ENCODE measurements at regions not wholly inside any gene's neighbourhood (a gene's known extent, or its start where the extent isn't known, plus 50 kb on each side); places are given as distances from the start of the nearest gene placed in this dataset.
"Not testable (repeated sequence)": the region's sequence is repeated elsewhere in the genome, so short reads cannot be mapped to it uniquely, and the experiment has no call there.

- BruUV-seq (replicated peaks); POLR2A ChIA-PET; H3K4me2 ChIP-seq (ENCODE audit: low read length); H3K36me3 ChIP-seq (ENCODE audit: control insufficient read depth in 1 of 2, insufficient read depth in 2 of 2, low read length in 2 of 2); H3K27ac ChIP-seq (ENCODE audit: low read depth, low read length); H4K20me1 ChIP-seq (ENCODE audit: insufficient read depth); H3K27me3 ChIP-seq (ENCODE audit: insufficient read depth, low read length); H3K4me3 ChIP-seq (replicated peaks in 1 of 2; ENCODE audit: low read depth in 1 of 2, low read length in 2 of 2); intact Hi-C loops (cut with micrococcal nuclease); H3K9ac ChIP-seq (ENCODE audit: low read length); H3K4me1 ChIP-seq (ENCODE audit: control insufficient read depth in 1 of 2, insufficient read depth in 2 of 2, low read length in 2 of 2); H3K9me2 ChIP-seq (ENCODE audit: insufficient read depth); H3K9me3 ChIP-seq (ENCODE audit: control insufficient read depth in 1 of 2, insufficient read depth in 1 of 2, low read depth in 1 of 2, low read length in 2 of 2); RAD21 ChIA-PET (ENCODE audit: low non-redundant PET in 1 of 2, low total read pairs in 2 of 2, uncharacterized antibody in 2 of 2, unreplicated experiment in 2 of 2); DNase-seq (ENCODE audit: low read depth, low spot score); H3K79me2 ChIP-seq (ENCODE audit: insufficient read depth, low read length); H2AFZ ChIP-seq (ENCODE audit: low read depth, low read length, poor library complexity, severe bottlenecking); ATAC-seq; CTCF ChIA-PET: not testable (repeated sequence)
Measured at GRCh38 chrY:18599606-18600005, 53.1 kb downstream of the HSFY1 start.

GRCh38 chrY:18601287-18601686 is 54.8 kb downstream of the HSFY1 start:
- POLR2A ChIA-PET; CTCF ChIA-PET; BruUV-seq (replicated peaks): not testable (repeated sequence)

GRCh38 chrY:18606251-18606650 is 59.7 kb downstream of the HSFY1 start:
- BruUV-seq (replicated peaks); intact Hi-C loops (cut with micrococcal nuclease); H3K9me3 ChIP-seq (ENCODE audit: control insufficient read depth in 1 of 2, insufficient read depth in 1 of 2, low read depth in 1 of 2, low read length in 2 of 2); H3K36me3 ChIP-seq (ENCODE audit: control insufficient read depth in 1 of 2, insufficient read depth in 2 of 2, low read length in 2 of 2); RAD21 ChIA-PET (ENCODE audit: low non-redundant PET in 1 of 2, low total read pairs in 2 of 2, uncharacterized antibody in 2 of 2, unreplicated experiment in 2 of 2); CTCF ChIA-PET; H3K27ac ChIP-seq (ENCODE audit: low read depth, low read length); H3K4me1 ChIP-seq (ENCODE audit: control insufficient read depth in 1 of 2, insufficient read depth in 2 of 2, low read length in 2 of 2); H3K9ac ChIP-seq (ENCODE audit: low read length); H2AFZ ChIP-seq (ENCODE audit: low read depth, low read length, poor library complexity, severe bottlenecking); DNase-seq (ENCODE audit: low read depth, low spot score); H3K9me2 ChIP-seq (ENCODE audit: insufficient read depth); H3K4me3 ChIP-seq (replicated peaks in 1 of 2; ENCODE audit: low read depth in 1 of 2, low read length in 2 of 2); H3K79me2 ChIP-seq (ENCODE audit: insufficient read depth, low read length); POLR2A ChIA-PET; H4K20me1 ChIP-seq (ENCODE audit: insufficient read depth); H3K4me2 ChIP-seq (ENCODE audit: low read length); ATAC-seq; H3K27me3 ChIP-seq (ENCODE audit: insufficient read depth, low read length): not testable (repeated sequence)

More at GRCh38 chrY:18601287-18601686, 54.8 kb downstream of the HSFY1 start:
- H3K27ac ChIP-seq (ENCODE audit: low read depth, low read length); H3K4me2 ChIP-seq (ENCODE audit: low read length); H3K9me3 ChIP-seq (ENCODE audit: control insufficient read depth in 1 of 2, insufficient read depth in 1 of 2, low read depth in 1 of 2, low read length in 2 of 2); H3K9ac ChIP-seq (ENCODE audit: low read length); DNase-seq (ENCODE audit: low read depth, low spot score); H3K36me3 ChIP-seq (ENCODE audit: control insufficient read depth in 1 of 2, insufficient read depth in 2 of 2, low read length in 2 of 2); H3K9me2 ChIP-seq (ENCODE audit: insufficient read depth); RAD21 ChIA-PET (ENCODE audit: low non-redundant PET in 1 of 2, low total read pairs in 2 of 2, uncharacterized antibody in 2 of 2, unreplicated experiment in 2 of 2); H3K27me3 ChIP-seq (ENCODE audit: insufficient read depth, low read length); H3K4me3 ChIP-seq (replicated peaks in 1 of 2; ENCODE audit: low read depth in 1 of 2, low read length in 2 of 2); H4K20me1 ChIP-seq (ENCODE audit: insufficient read depth); H3K4me1 ChIP-seq (ENCODE audit: control insufficient read depth in 1 of 2, insufficient read depth in 2 of 2, low read length in 2 of 2); ATAC-seq; H3K79me2 ChIP-seq (ENCODE audit: insufficient read depth, low read length); intact Hi-C loops (cut with micrococcal nuclease); H2AFZ ChIP-seq (ENCODE audit: low read depth, low read length, poor library complexity, severe bottlenecking): not testable (repeated sequence)

- H3K27me3 ChIP-seq (ENCODE audit: insufficient read depth, low read length); H3K36me3 ChIP-seq (ENCODE audit: control insufficient read depth in 1 of 2, insufficient read depth in 2 of 2, low read length in 2 of 2); RAD21 ChIA-PET (ENCODE audit: low non-redundant PET in 1 of 2, low total read pairs in 2 of 2, uncharacterized antibody in 2 of 2, unreplicated experiment in 2 of 2); H3K4me1 ChIP-seq (ENCODE audit: control insufficient read depth in 1 of 2, insufficient read depth in 2 of 2, low read length in 2 of 2); H3K4me2 ChIP-seq (ENCODE audit: low read length); H3K9ac ChIP-seq (ENCODE audit: low read length); H3K9me3 ChIP-seq (ENCODE audit: control insufficient read depth in 1 of 2, insufficient read depth in 1 of 2, low read depth in 1 of 2, low read length in 2 of 2); H3K27ac ChIP-seq (ENCODE audit: low read depth, low read length); CTCF ChIA-PET; DNase-seq (ENCODE audit: low read depth, low spot score); BruUV-seq (replicated peaks); H2AFZ ChIP-seq (ENCODE audit: low read depth, low read length, poor library complexity, severe bottlenecking); H3K9me2 ChIP-seq (ENCODE audit: insufficient read depth); intact Hi-C loops (cut with micrococcal nuclease); POLR2A ChIA-PET; H4K20me1 ChIP-seq (ENCODE audit: insufficient read depth); ATAC-seq; H3K4me3 ChIP-seq (replicated peaks in 1 of 2; ENCODE audit: low read depth in 1 of 2, low read length in 2 of 2); H3K79me2 ChIP-seq (ENCODE audit: insufficient read depth, low read length): not testable (repeated sequence)
Measured at GRCh38 chrY:18608205-18608604, 61.7 kb downstream of the HSFY1 start.

- H3K4me1 ChIP-seq (ENCODE audit: control insufficient read depth in 1 of 2, insufficient read depth in 2 of 2, low read length in 2 of 2); H3K9me2 ChIP-seq (ENCODE audit: insufficient read depth); BruUV-seq (replicated peaks); H3K79me2 ChIP-seq (ENCODE audit: insufficient read depth, low read length); CTCF ChIA-PET; H3K9ac ChIP-seq (ENCODE audit: low read length); intact Hi-C loops (cut with micrococcal nuclease); RAD21 ChIA-PET (ENCODE audit: low non-redundant PET in 1 of 2, low total read pairs in 2 of 2, uncharacterized antibody in 2 of 2, unreplicated experiment in 2 of 2); H4K20me1 ChIP-seq (ENCODE audit: insufficient read depth); DNase-seq (ENCODE audit: low read depth, low spot score); H3K4me2 ChIP-seq (ENCODE audit: low read length); H2AFZ ChIP-seq (ENCODE audit: low read depth, low read length, poor library complexity, severe bottlenecking); H3K4me3 ChIP-seq (replicated peaks in 1 of 2; ENCODE audit: low read depth in 1 of 2, low read length in 2 of 2); H3K36me3 ChIP-seq (ENCODE audit: control insufficient read depth in 1 of 2, insufficient read depth in 2 of 2, low read length in 2 of 2); H3K9me3 ChIP-seq (ENCODE audit: control insufficient read depth in 1 of 2, insufficient read depth in 1 of 2, low read depth in 1 of 2, low read length in 2 of 2); POLR2A ChIA-PET; H3K27ac ChIP-seq (ENCODE audit: low read depth, low read length); ATAC-seq; H3K27me3 ChIP-seq (ENCODE audit: insufficient read depth, low read length): not testable (repeated sequence)
Measured at GRCh38 chrY:18615809-18616208, 69.3 kb downstream of the HSFY1 start.
